HepG2 (cell line): ENCODE measurements at regions not wholly inside any gene's neighbourhood (a gene's known extent, or its start where the extent isn't known, plus 50 kb on each side); places are given as distances from the start of the nearest gene placed in this dataset.

ENCODE experiments used
- ATAC-seq: fragments of 200-7000 bp; cut with Tn5 transposase; 3 replicates; pipeline ENCODE4 v1.9.1; 2020; ENCODE audit warnings: mild to moderate bottlenecking, moderate library complexity
- BruUV-seq: library from RNA; stranded (reverse); fragments of 400-500 nt; replicated peaks from 2 replicates; lab custom pipeline; 2021; lab: Mats Ljungman, UMichigan
- CTCF ChIA-PET: fragments of 300-600 bp; formaldehyde crosslinking; extraction: SDS; loops from one replicate; lab custom pipeline; 2021; ENCODE audit warnings: low total read pairs, inconsistent platforms, low intra/inter-chr PET ratio; lab: Yijun Ruan, JAX
- POLR2A ChIA-PET: fragments of 350-600 bp; sonication (Branson Sonifier 250); formaldehyde crosslinking; loops from one replicate; lab custom pipeline; 2020; ENCODE audit warnings: antibody characterized with exemption, inconsistent platforms; lab: Yijun Ruan, JAX
- DNase-seq: peaks from one replicate; pipeline ENCODE4 v3.0.0-alpha.2; 2015; ENCODE audit warnings: low spot score
- FAIRE-seq: peaks from 3 replicates; lab custom pipeline; 2011; peaks lifted over from hg19 to GRCh38; lab: Jason Lieb, UNC
- H2AFZ ChIP-seq: one replicate; pipeline ENCODE4 v1.6.1; 2011; ENCODE audit warnings: low read length, inconsistent platforms
- H3K27ac ChIP-seq: fragments of 300-600 bp; 3 replicates; pipeline ENCODE4 v1.8.0; 2011; ENCODE audit warnings: mixed run types, mild to moderate bottlenecking, mixed read lengths, low read length, inconsistent platforms; ENCODE audit not compliant: insufficient read depth; ENCODE audit errors: extremely low read length
- H3K27me3 ChIP-seq, 2 experiments: fragments of 200-600 bp in 1 of 2; 2 replicates in 1 of 2; 3 replicates in 1 of 2; pipeline versions ENCODE4 v1.6.0 to v1.8.0; 2011; ENCODE audit warnings: low read length in 2 of 2, mild to moderate bottlenecking in 2 of 2, moderate library complexity in 2 of 2, inconsistent platforms in 1 of 2; ENCODE audit not compliant: insufficient read depth in 2 of 2, control insufficient read depth in 1 of 2
- H3K36me3 ChIP-seq, 2 experiments: fragments of 200-600 bp in 1 of 2; replicated peaks in 1 of 2; 2 replicates in 1 of 2; 3 replicates in 1 of 2; pipeline versions ENCODE4 v1.5.1 to v1.8.0; 2011; ENCODE audit warnings: low read length in 2 of 2, inconsistent platforms in 1 of 2; ENCODE audit not compliant: insufficient read depth in 2 of 2, control insufficient read depth in 1 of 2
- H3K4me1 ChIP-seq: 2 replicates; pipeline ENCODE4 v1.5.1; 2012; ENCODE audit warnings: low read length, inconsistent platforms; ENCODE audit not compliant: insufficient read depth
- H3K4me2 ChIP-seq: 2 replicates; pipeline ENCODE4 v1.6.0; 2011; ENCODE audit warnings: low read depth, low read length, inconsistent platforms
- H3K4me3 ChIP-seq, 3 experiments: fragments of 200-600 bp in 1 of 3; sonication (generic), shearing (Covaris generic) in 1 of 3; replicated peaks in 1 of 3; 2 replicates each; pipeline ENCODE4 v1.5.1; 2011 to 2016; ENCODE audit warnings: low read length in 3 of 3, inconsistent platforms in 2 of 3, low read depth in 2 of 3, mild to moderate bottlenecking in 2 of 3, control low read depth in 1 of 3, mixed read lengths in 1 of 3; ENCODE audit not compliant: insufficient read depth in 1 of 3
- H3K79me2 ChIP-seq: one replicate; pipeline ENCODE4 v1.6.1; 2011; ENCODE audit warnings: low read length, inconsistent platforms; ENCODE audit not compliant: insufficient read depth
- H3K9ac ChIP-seq: 2 replicates; pipeline ENCODE4 v1.6.0; 2011; ENCODE audit warnings: mild to moderate bottlenecking, low read depth, low read length, inconsistent platforms; ENCODE audit not compliant: insufficient read depth
- H3K9me3 ChIP-seq: 2 replicates; pipeline ENCODE4 v1.5.1; 2012; ENCODE audit warnings: mild to moderate bottlenecking, low read length
- H4K20me1 ChIP-seq: 2 replicates; pipeline ENCODE4 v1.6.0; 2011; ENCODE audit warnings: inconsistent platforms, mild to moderate bottlenecking, low read length, moderate library complexity; ENCODE audit not compliant: insufficient read depth
- ATAD3A ChIP-seq: sonication (generic); formaldehyde crosslinking; IDR thresholded peaks from 2 replicates; pipeline ENCODE4 v1.4.0; 2020; ENCODE audit warnings: missing genetic modification reagents
- FOXA1 ChIP-seq, 2 experiments: fragments of 450-650 bp in 1 of 2; sonication (generic) in 1 of 2; formaldehyde crosslinking in 1 of 2; IDR thresholded peaks; 2 replicates each; pipeline versions ENCODE4 v1.4.0 to v1.6.1; 2016 to 2020; ENCODE audit warnings: missing genetic modification reagents in 1 of 2
- FOXO1 ChIP-seq: sonication (generic); formaldehyde crosslinking; IDR thresholded peaks from 2 replicates; pipeline ENCODE4 v1.4.0; 2020; ENCODE audit warnings: missing genetic modification reagents
- GATAD1 ChIP-seq: IDR thresholded peaks from 2 replicates; pipeline ENCODE4 v1.6.1; 2016; ENCODE audit warnings: missing genetic modification reagents, missing compliant biosample characterization
- JARID2 ChIP-seq: sonication (generic); formaldehyde crosslinking; IDR thresholded peaks from 2 replicates; pipeline ENCODE4 v1.8.1; 2023; ENCODE audit warnings: missing genetic modification reagents, inconsistent platforms; ENCODE audit not compliant: insufficient replicate concordance
- MLLT10 ChIP-seq: sonication (generic); formaldehyde crosslinking; IDR thresholded peaks from 2 replicates; pipeline ENCODE4 v1.4.0; 2020; ENCODE audit warnings: missing genetic modification reagents
- MTA1 ChIP-seq: sonication (generic); formaldehyde crosslinking; IDR thresholded peaks from 2 replicates; pipeline ENCODE4 v1.4.0; 2020; ENCODE audit warnings: missing genetic modification reagents, mild to moderate bottlenecking, borderline replicate concordance
- PPARG ChIP-seq: conservative IDR thresholded peaks from 2 replicates; pipeline ENCODE4 v1.6.1; 2016; ENCODE audit warnings: missing biosample characterization, missing genetic modification reagents
- SIX1 ChIP-seq: sonication (generic); formaldehyde crosslinking; IDR thresholded peaks from 2 replicates; pipeline ENCODE4 v1.4.0; 2020; ENCODE audit warnings: missing genetic modification reagents, borderline replicate concordance
- SMYD3 ChIP-seq: sonication (generic); formaldehyde crosslinking; IDR thresholded peaks from 2 replicates; pipeline ENCODE4 v1.8.1; 2023; ENCODE audit warnings: mild to moderate bottlenecking, missing genetic modification reagents
- UBTF ChIP-seq: sonication (generic); formaldehyde crosslinking; IDR thresholded peaks from 2 replicates; pipeline ENCODE4 v1.4.0; 2020; ENCODE audit warnings: mild to moderate bottlenecking, missing genetic modification reagents
- ZBTB2 ChIP-seq: sonication (generic); formaldehyde crosslinking; IDR thresholded peaks from 2 replicates; pipeline ENCODE4 v1.8.0; 2022; ENCODE audit warnings: low read depth, missing genetic modification reagents
- ZNF121 ChIP-seq: sonication (generic); formaldehyde crosslinking; IDR thresholded peaks from 2 replicates; pipeline ENCODE4 v1.5.0; 2020; ENCODE audit warnings: mild to moderate bottlenecking, missing genetic modification reagents
- ZNF30 ChIP-seq: sonication (generic); formaldehyde crosslinking; IDR thresholded peaks from 2 replicates; pipeline ENCODE4 v1.5.0; 2020; ENCODE audit warnings: mild to moderate bottlenecking, missing genetic modification reagents
- ZNF350 ChIP-seq: sonication (generic); formaldehyde crosslinking; IDR thresholded peaks from 2 replicates; pipeline ENCODE4 v1.4.0; 2020; ENCODE audit warnings: mild to moderate bottlenecking, low read depth, missing genetic modification reagents, borderline replicate concordance
- ZNF552 ChIP-seq: sonication (generic); formaldehyde crosslinking; IDR thresholded peaks from 2 replicates; pipeline ENCODE4 v1.9.0; 2022; ENCODE audit warnings: missing genetic modification reagents, mild to moderate bottlenecking, borderline replicate concordance
- ZNF557 ChIP-seq: sonication (generic); formaldehyde crosslinking; IDR thresholded peaks from 2 replicates; pipeline ENCODE4 v1.4.0; 2020; ENCODE audit warnings: missing genetic modification reagents
- ZNF569 ChIP-seq: sonication (generic); formaldehyde crosslinking; IDR thresholded peaks from 2 replicates; pipeline ENCODE4 v1.5.0; 2020; ENCODE audit warnings: mild to moderate bottlenecking, missing genetic modification reagents, moderate library complexity, borderline replicate concordance
- WGBS: methylation state at CpG from one replicate; pipeline ENCODE4 v1.1.6; 2017; ENCODE audit warnings: low lambda C conversion rate; 5-methylcytosine and 5-hydroxymethylcytosine counted together
- in situ Hi-C: cut with HindIII; loops from 2 replicates; pipeline ENCODE4 v1.10.0; 2017; ENCODE audit warnings: low pct_unique_long_range_greater_than_20kb; ENCODE audit not compliant: extremely low pct_ligation_motif_present
- intact Hi-C: fragments of 100-400 bp; cut with micrococcal nuclease; formaldehyde crosslinking; loops from one replicate; pipeline ENCODE4 v1.10.0; 2022; ENCODE audit not compliant: unreplicated experiment

DNA sequence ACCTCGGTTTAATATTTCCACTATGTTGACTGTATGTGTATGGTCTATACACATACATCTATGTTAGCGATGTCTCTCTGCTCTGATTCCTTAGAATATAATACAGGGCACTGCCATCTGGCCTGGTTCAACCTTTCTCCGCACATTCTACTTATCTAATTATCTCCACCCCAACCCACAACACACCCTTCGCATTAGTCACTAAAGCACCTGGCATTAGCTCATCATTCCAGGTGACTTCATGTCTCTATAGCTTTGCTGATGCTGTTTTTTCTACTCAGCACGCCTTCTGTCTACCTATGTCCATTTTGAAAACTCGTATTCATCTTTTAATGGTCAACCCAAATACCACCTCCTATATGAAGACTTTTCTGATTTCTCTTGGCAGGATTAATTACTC is 425.2 kb upstream of the RASGEF1B start (continued):
- TF ChIP-seq FOXA1 (IDR thresholded peaks at IDR 0.05) (no peak), FOXA1 (CRISPR knock-in tag; IDR thresholded peaks at IDR 0.05) (no peak), MTA1 (CRISPR knock-in tag) (no peak)

DNA sequence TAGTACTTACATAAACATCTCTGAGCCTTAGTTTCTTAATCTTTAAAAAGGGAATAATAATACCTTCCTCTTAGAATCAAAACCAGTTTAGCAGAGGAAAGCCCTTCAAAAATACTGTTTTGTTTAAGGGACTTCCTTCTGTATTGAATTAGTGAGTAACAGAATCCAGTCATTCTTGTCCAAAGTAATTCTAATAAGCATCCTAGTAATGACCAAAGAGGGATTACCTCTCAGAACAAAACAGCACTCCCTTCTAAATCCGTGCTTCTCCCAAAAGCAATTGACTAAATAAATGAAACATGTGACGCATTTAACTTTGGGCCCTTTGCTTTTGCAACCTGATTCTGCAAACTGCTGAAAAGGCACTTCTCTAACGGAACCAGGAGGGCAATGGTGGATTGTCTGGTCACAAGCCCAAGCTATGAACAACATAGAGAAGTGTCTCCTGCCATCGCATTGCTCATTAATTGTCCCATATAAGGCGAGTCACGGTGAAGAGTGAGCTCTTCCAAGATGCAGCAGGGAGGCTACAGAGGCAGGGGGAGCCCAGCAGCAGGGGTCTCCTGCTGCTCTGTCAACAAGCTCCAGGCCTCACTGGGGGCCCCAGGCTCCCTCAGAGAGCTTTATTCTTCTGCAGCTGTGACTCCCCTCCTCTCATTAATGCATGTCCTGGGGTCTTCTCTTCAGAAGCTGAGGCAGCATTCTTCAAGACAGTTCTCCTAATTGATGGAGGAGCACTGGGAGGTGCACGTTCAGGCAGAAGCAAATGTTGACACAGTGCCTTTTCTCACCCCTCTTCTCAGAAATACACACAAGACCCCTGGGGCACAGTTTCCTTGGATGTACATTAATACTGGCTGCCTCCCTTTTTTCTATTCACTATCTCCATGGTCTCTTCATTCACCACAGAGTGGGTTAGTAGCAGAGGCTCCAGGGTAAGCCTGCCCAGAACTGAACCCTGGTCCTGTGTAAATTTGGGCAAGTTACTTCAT is 419.6 kb upstream of the RASGEF1B start:
- Histone ChIP-seq H3K27me3 (0 out of 5 replicates have a peak, but pooled peaks cover 0 to 3% of the 10 kb centered on the region in 2 experiments), H3K27ac (no peak overlapping the region), H3K9ac (no peak overlapping the region), H2AFZ (no peak overlapping the region), H3K4me2 (no peak overlapping the region), H3K4me1 (no peaks in the 10 kb centered on the region), H3K4me3 (no peak overlapping the region), H3K9me3 (no peaks in the 10 kb centered on the region), H4K20me1 (no peaks in the 10 kb centered on the region), H3K36me3 (no peaks in the 10 kb centered on the region), H3K79me2 (no peaks in the 10 kb centered on the region)
- in situ Hi-C loops (no loop called here), intact Hi-C loops (no loop called here)
- no peak for FAIRE-seq
- ChIA-PET CTCF (no interaction called here), POLR2A (no interaction called here)
- no TSS peak for BruUV-seq
- DNase-seq, result no peak
- ATAC-seq, result no peak
- WGBS, result 0% methylated on average over 4 of the region's 7 CpGs
- TF ChIP-seq ZNF552 (no peak), ZNF350 (no peak), SMYD3 (no peak), JARID2 (CRISPR knock-in tag) (no peak), ZNF30 (CRISPR knock-in tag) (no peak), ZBTB2 (CRISPR knock-in tag) (no peak), ZNF569 (CRISPR knock-in tag) (no peak), ZNF121 (CRISPR knock-in tag) (no peak), ATAD3A (CRISPR knock-in tag) (no peak), MLLT10 (no peak), UBTF (CRISPR knock-in tag) (no peak), ZNF557 (no peak), FOXO1 (CRISPR knock-in tag) (no peak), PPARG (CRISPR knock-in tag) (no peak), GATAD1 (CRISPR knock-in tag) (no peak), SIX1 (no peak)
